GM06990 (cell line): ENCODE measurements at regions not wholly inside any gene's neighbourhood (a gene's known extent, or its start where the extent isn't known, plus 50 kb on each side); places are given as distances from the start of the nearest gene placed in this dataset.

Experiments used
- DNase-seq: peaks from one replicate; pipeline ENCODE4 v3.0.0-alpha.2; 2011; ENCODE audit not compliant: insufficient read length; ENCODE audit errors: extremely low read depth
- H3K27me3 ChIP-seq: replicated peaks from 2 replicates; pipeline ENCODE4 v1.6.0; 2011; ENCODE audit warnings: low read length; ENCODE audit not compliant: control insufficient read depth, insufficient read depth
- H3K36me3 ChIP-seq: 2 replicates; pipeline ENCODE4 v1.5.1; 2011; ENCODE audit warnings: low read length; ENCODE audit not compliant: control insufficient read depth, insufficient read depth
- H3K4me3 ChIP-seq: replicated peaks from 2 replicates; pipeline ENCODE4 v1.5.1; 2011; ENCODE audit warnings: low read depth, mild to moderate bottlenecking, control low read depth, low read length
- CTCF ChIP-seq: IDR thresholded peaks from 2 replicates; pipeline ENCODE4 v1.5.1; 2011; ENCODE audit warnings: low read length, control low read depth, mild to moderate bottlenecking, inconsistent platforms; ENCODE audit not compliant: insufficient read depth, poor library complexity, severe bottlenecking

GRCh38 chr14:104375551-104376201 lies 203.9 kb upstream of the C14orf180 start:
- DNase-seq, result no peak

GRCh38 chr14:104376202-104377140 lies 203.1 kb upstream of the C14orf180 start:
- no peak for TF ChIP-seq CTCF
- Histone ChIP-seq H3K4me3 (no peak overlapping the region), H3K36me3 (no peaks in the 10 kb centered on the region), H3K27me3 (no peaks in the 10 kb centered on the region)
- no peak for DNase-seq

More at GRCh38 chr14:104375551-104376201, 203.9 kb upstream of the C14orf180 start:
- no peak overlapping the region for H3K4me3 ChIP-seq
- no peaks in the 10 kb centered on the region for H3K36me3 ChIP-seq
- TF ChIP-seq CTCF, result no peak
- no peaks in the 10 kb centered on the region for H3K27me3 ChIP-seq

- no peaks in the 10 kb centered on the region for H3K36me3 ChIP-seq
- no peak overlapping the region for H3K4me3 ChIP-seq
- DNase-seq, result no peak
- no peaks in the 10 kb centered on the region for H3K27me3 ChIP-seq
- TF ChIP-seq CTCF, result no peak
Measured at GRCh38 chr14:104377256-104377655, 202.3 kb upstream of the C14orf180 start.

- no peak for DNase-seq
- no peak for TF ChIP-seq CTCF
- Histone ChIP-seq H3K4me3 (no peak overlapping the region), H3K36me3 (no peaks in the 10 kb centered on the region), H3K27me3 (no peaks in the 10 kb centered on the region; the same call in 1 of the 2 replicates)
Measured at GRCh38 chr14:104378698-104379113, 200.9 kb upstream of the C14orf180 start.

GRCh38 chr14:104382361-104383087 lies 197.0 kb upstream of the C14orf180 start:
- no peak overlapping the region for H3K4me3 ChIP-seq
- TF ChIP-seq CTCF, result no peak
- no peaks in the 10 kb centered on the region; the same call in 1 of the 2 replicates for H3K27me3 ChIP-seq
- no peaks in the 10 kb centered on the region for H3K36me3 ChIP-seq
- DNase-seq, result no peak
